ENCODE measurements at regions not wholly inside any gene's neighbourhood (a gene's known extent, or its start where the extent isn't known, plus 50 kb on each side); places are given as distances from the start of the nearest gene placed in this dataset.

- TF ChIP-seq HDAC2 (IDR thresholded peaks at IDR 0.05) (no peak), DPF2 (IDR thresholded peaks at IDR 0.05) (no peak), SUZ12 (IDR thresholded peaks at IDR 0.05; ENCODE audit: unreplicated experiment) (no peak), ZBTB4 (CRISPR knock-in tag; IDR thresholded peaks at IDR 0.05) (no peak), POLR2A (IDR thresholded peaks at IDR 0.05; ENCODE audit: low read depth, low read length) (no peak), ZNF207 (IDR thresholded peaks at IDR 0.05; ENCODE audit: borderline replicate concordance) (no peak), CTCF (IDR thresholded peaks at IDR 0.05 in 2 of 3, conservative IDR thresholded peaks at IDR 0.05 in 1 of 3; ENCODE audit: control insufficient read depth in 2 of 3, extremely low read depth in 1 of 3, insufficient read depth in 1 of 3, low read depth in 3 of 3, low read length in 3 of 3) (no peak), CBFB (IDR thresholded peaks at IDR 0.05; ENCODE audit: low read depth) (no peak), EZH2 (IDR thresholded peaks at IDR 0.05; ENCODE audit: borderline replicate concordance, control insufficient read depth, low read depth, low read length) (no peak), EP300 (IDR thresholded peaks at IDR 0.05; ENCODE audit: borderline replicate concordance in 1 of 2, control insufficient read depth in 1 of 2, low read depth in 2 of 2, low read length in 2 of 2) (no peak), JUNB (IDR thresholded peaks at IDR 0.05) (no peak), SPI1 (IDR thresholded peaks at IDR 0.05; ENCODE audit: borderline replicate concordance, insufficient read depth, low read depth, low read length) (no peak), REST (IDR thresholded peaks at IDR 0.05; ENCODE audit: low read depth, low read length) (no peak)
Measured at GRCh38 chrX:40414335-40414734, 166.4 kb upstream of the ATP6AP2 start.
